ENCODE measurements at regions not wholly inside any gene's neighbourhood (a gene's known extent, or its start where the extent isn't known, plus 50 kb on each side); places are given as distances from the start of the nearest gene placed in this dataset.
A peak's percentile ranks its signal among the peaks of the same experiment; 100 is the strongest.

DNA sequence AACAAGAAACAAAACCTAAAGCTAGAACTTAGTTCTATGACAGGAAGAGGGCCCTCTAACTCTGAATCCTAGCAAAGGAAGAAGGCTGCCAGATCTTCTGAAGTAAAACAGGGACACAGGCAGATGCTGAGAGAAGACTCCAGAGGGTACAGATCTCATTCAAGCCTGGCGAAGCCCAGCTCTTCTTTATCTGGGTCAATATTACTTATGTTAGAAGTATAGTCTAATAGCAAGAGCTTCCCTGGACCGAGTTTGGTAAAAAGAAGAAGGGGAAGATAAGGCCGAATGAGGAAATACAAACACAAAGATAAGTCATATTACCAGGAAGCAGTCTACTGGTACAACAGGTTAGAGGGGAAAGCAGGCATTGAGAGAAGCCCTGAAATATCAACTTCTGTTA, 79.9 kb upstream of the CCDC91 start:
- Histone ChIP-seq H3K4me1 (peaks cover 13% of the 10 kb centered on the region), H3K4me3 (no peak overlapping the region), H3K9me3 (no peaks in the 10 kb centered on the region), H3K27ac (no peak overlapping the region), H3K4me2 (no peak overlapping the region)
- ChIA-PET POLR2A (no interaction called here), CTCF (interaction anchor here (1.2 kb wide), 1 partner anchor 18 kb away, joined by 3 read pairs; no protein-coding TSS in a partner anchor)
- no peak for TF ChIP-seq ZC3H11A (IDR thresholded peaks at IDR 0.05)
- no peak for TF ChIP-seq MYC (IDR thresholded peaks at IDR 0.05; ENCODE audit: borderline replicate concordance, low read length)
- TF ChIP-seq, protein P1, sequence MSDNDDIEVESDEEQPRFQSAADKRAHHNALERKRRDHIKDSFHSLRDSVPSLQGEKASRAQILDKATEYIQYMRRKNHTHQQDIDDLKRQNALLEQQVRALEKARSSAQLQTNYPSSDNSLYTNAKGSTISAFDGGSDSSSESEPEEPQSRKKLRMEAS (IDR thresholded peaks at IDR 0.05), result no peak
- no peak for TF ChIP-seq MAZ (IDR thresholded peaks at IDR 0.05; ENCODE audit: borderline replicate concordance, low read depth, low read length)
- no peak for TF ChIP-seq HOXA7 (CRISPR knock-in tag; IDR thresholded peaks at IDR 0.05)
- no peak for TF ChIP-seq KDM1A (IDR thresholded peaks at IDR 0.05; ENCODE audit: low read depth)
- no peak for TF ChIP-seq GATA3 (IDR thresholded peaks at IDR 0.05; ENCODE audit: borderline replicate concordance)
- no peak for TF ChIP-seq CHD4 (IDR thresholded peaks at IDR 0.05; ENCODE audit: borderline replicate concordance)
- TF ChIP-seq, protein P2, sequence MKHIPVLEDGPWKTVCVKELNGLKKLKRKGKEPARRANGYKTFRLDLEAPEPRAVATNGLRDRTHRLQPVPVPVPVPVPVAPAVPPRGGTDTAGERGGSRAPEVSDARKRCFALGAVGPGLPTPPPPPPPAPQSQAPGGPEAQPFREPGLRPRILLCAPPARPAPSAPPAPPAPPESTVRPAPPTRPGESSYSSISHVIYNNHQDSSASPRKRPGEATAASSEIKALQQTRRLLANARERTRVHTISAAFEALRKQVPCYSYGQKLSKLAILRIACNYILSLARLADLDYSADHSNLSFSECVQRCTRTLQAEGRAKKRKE (CRISPR knock-in tag; IDR thresholded peaks at IDR 0.05; ENCODE audit: low read depth), result no peak
- no peak for TF ChIP-seq EHF (CRISPR knock-in tag; IDR thresholded peaks at IDR 0.05)
- TF ChIP-seq JUNB (IDR thresholded peaks at IDR 0.05), result no peak
- TF ChIP-seq, protein P3, sequence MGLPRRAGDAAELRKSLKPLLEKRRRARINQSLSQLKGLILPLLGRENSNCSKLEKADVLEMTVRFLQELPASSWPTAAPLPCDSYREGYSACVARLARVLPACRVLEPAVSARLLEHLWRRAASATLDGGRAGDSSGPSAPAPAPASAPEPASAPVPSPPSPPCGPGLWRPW (IDR thresholded peaks at IDR 0.05), result no peak
- no peak for TF ChIP-seq EP300 (IDR thresholded peaks at IDR 0.05)
- TF ChIP-seq FOSB (CRISPR knock-in tag; IDR thresholded peaks at IDR 0.05), result no peak
- no peak for TF ChIP-seq RAD21 (conservative IDR thresholded peaks at IDR 0.05 in 1 of 2, IDR thresholded peaks at IDR 0.05 in 1 of 2)
- TF ChIP-seq TFCP2L1 (CRISPR knock-in tag; IDR thresholded peaks at IDR 0.05), result no peak
- no peak for TF ChIP-seq POLR2A (IDR thresholded peaks at IDR 0.05; ENCODE audit: low read length)
- no peak for TF ChIP-seq RCOR1 (IDR thresholded peaks at IDR 0.05; ENCODE audit: low read depth, low read length)
- TF ChIP-seq SMC3 (IDR thresholded peaks at IDR 0.05), result no peak
- TF ChIP-seq CBX2 (IDR thresholded peaks at IDR 0.05; ENCODE audit: borderline replicate concordance, low read depth), result no peak
- 63% methylated on average over 3 of the region's 3 CpGs for WGBS (ENCODE audit: missing lambda C conversion rate)
- DNase-seq (ENCODE audit: low read depth in 1 of 2, low spot score in 1 of 2), result no peak
- no peak for FAIRE-seq
- no peak for ATAC-seq

DNA sequence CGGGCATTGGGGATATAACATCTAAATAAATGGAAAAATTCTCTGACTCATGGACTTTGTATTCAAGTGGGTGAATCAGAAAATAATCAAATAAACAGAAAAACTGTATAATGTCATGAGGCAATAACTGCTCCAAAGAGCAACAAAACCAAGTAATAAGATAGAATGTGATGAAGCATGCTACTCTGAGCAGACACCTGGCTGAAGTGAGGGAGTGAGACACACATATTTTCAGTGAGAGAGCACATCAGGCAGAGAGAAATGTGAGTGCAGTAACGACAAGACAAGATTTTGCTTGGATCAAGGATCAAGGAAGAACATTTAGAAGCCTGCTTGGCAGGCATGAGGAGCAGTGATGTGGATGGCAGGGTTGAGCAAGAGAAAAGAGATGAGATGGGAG, 75.8 kb upstream of the CCDC91 start:
- H3K4me2 ChIP-seq, result peak overlapping the region; percentile 51
- peak; percentile 72 to 88 for ATAC-seq
- peak; percentile 77 for FAIRE-seq
- peak; percentile 77 for TF ChIP-seq JUNB (IDR thresholded peaks at IDR 0.05)
- TF ChIP-seq FOSL2 (IDR thresholded peaks at IDR 0.05), result peak; percentile 47; the same call in 1 of the 2 replicates
- peak; percentile 80 for TF ChIP-seq FOSL2 (CRISPR knock-in tag; IDR thresholded peaks at IDR 0.05)
- TF ChIP-seq, protein P2 (CRISPR knock-in tag; IDR thresholded peaks at IDR 0.05; ENCODE audit: low read depth), result no peak
- TF ChIP-seq, protein P1 (IDR thresholded peaks at IDR 0.05), result peak; percentile 42; the same call in 1 of the 2 replicates
- TF ChIP-seq RAD21 (conservative IDR thresholded peaks at IDR 0.05 in 1 of 2, IDR thresholded peaks at IDR 0.05 in 1 of 2), result peak in 1 of 2 experiments; percentile 7; a peak in 2 of 5 replicates
- TF ChIP-seq ZNF302 (CRISPR knock-in tag; IDR thresholded peaks at IDR 0.05), result no peak
- TF ChIP-seq CEBPB (IDR thresholded peaks at IDR 0.05), result peak; percentile 16 to 78; a peak in 3 of 4 replicates
- no peaks in the 10 kb centered on the region for H3K9me3 ChIP-seq
- ChIA-PET CTCF (no interaction called here), POLR2A (no interaction called here)
- H3K4me1 ChIP-seq, result peaks cover 13% of the 10 kb centered on the region
- DNase-seq (ENCODE audit: low read depth in 1 of 2, low spot score in 1 of 2), result peak in 1 of 2 experiments; percentile 47
- H3K4me3 ChIP-seq, result no peak overlapping the region
- H3K27ac ChIP-seq, result peak overlapping the region; percentile 44 to 75; a peak in 5 of 6 replicates
- WGBS (ENCODE audit: missing lambda C conversion rate), result 4% methylated on average over 2 of the region's 2 CpGs
